DMS114 treated with DMSO at 0.1 percent for 48 hours (cell line): ENCODE measurements at regions not wholly inside any gene's neighbourhood (a gene's known extent, or its start where the extent isn't known, plus 50 kb on each side); places are given as distances from the start of the nearest gene placed in this dataset.
"Not testable (repeated sequence)": the region's sequence is repeated elsewhere in the genome, so short reads cannot be mapped to it uniquely, and the experiment has no call there.

Experiments
- DNase-seq: peaks from one replicate; lab custom pipeline; 2025; ENCODE audit not compliant: unreplicated experiment; lab: John Stamatoyannopoulos, UW

GRCh38 chr3:95327478-95327877 lies 1264.6 kb downstream of the NSUN3 start:
- DNase-seq: no peak

- no peak for DNase-seq
Measured at GRCh38 chr3:95333826-95334225, 1271.0 kb downstream of the NSUN3 start.

- no peak for DNase-seq
Measured at GRCh38 chr3:95334461-95334860, 1271.6 kb downstream of the NSUN3 start.

GRCh38 chr3:95335517-95335916 lies 1272.7 kb downstream of the NSUN3 start:
- DNase-seq: no peak

- no peak for DNase-seq
Measured at GRCh38 chr3:95338446-95338845, 1275.6 kb downstream of the NSUN3 start.

GRCh38 chr3:95341314-95341713 lies 1278.5 kb downstream of the NSUN3 start:
- DNase-seq: no peak

GRCh38 chr3:95343228-95343627 lies 1280.4 kb downstream of the NSUN3 start:
- DNase-seq: no peak

GRCh38 chr3:95343767-95344166 lies 1280.9 kb downstream of the NSUN3 start:
- DNase-seq: no peak

- not testable (repeated sequence) for DNase-seq
Measured at GRCh38 chr3:95347936-95348335, 1285.1 kb downstream of the NSUN3 start.

- DNase-seq: no peak
Measured at GRCh38 chr3:95348879-95349278, 1286.0 kb downstream of the NSUN3 start.

- DNase-seq: no peak
Measured at GRCh38 chr3:95350049-95350448, 1287.2 kb downstream of the NSUN3 start.

GRCh38 chr3:95351158-95351557 lies 1288.3 kb downstream of the NSUN3 start:
- DNase-seq: no peak

GRCh38 chr3:95352471-95352870 lies 1289.6 kb downstream of the NSUN3 start:
- no peak for DNase-seq

- no peak for DNase-seq
Measured at GRCh38 chr3:95354489-95354888, 1291.6 kb downstream of the NSUN3 start.

- DNase-seq: no peak
Measured at GRCh38 chr3:95356764-95357501, 1294.1 kb downstream of the NSUN3 start.

- DNase-seq: no peak
Measured at GRCh38 chr3:95387242-95388021, 1324.6 kb downstream of the NSUN3 start.

- DNase-seq: no peak
Measured at GRCh38 chr3:95389725-95390313, 1327.0 kb downstream of the NSUN3 start.

- no peak for DNase-seq
Measured at GRCh38 chr3:95394286-95394685, 1331.4 kb downstream of the NSUN3 start.

- DNase-seq: no peak
Measured at GRCh38 chr3:95399585-95399984, 1336.7 kb downstream of the NSUN3 start.

- DNase-seq: no peak
Measured at GRCh38 chr3:95401693-95402092, 1338.8 kb downstream of the NSUN3 start.

GRCh38 chr3:95407709-95408463 lies 1345.0 kb downstream of the NSUN3 start:
- no peak for DNase-seq
